ENCODE measurements at regions not wholly inside any gene's neighbourhood (a gene's known extent, or its start where the extent isn't known, plus 50 kb on each side); places are given as distances from the start of the nearest gene placed in this dataset.

DNA sequence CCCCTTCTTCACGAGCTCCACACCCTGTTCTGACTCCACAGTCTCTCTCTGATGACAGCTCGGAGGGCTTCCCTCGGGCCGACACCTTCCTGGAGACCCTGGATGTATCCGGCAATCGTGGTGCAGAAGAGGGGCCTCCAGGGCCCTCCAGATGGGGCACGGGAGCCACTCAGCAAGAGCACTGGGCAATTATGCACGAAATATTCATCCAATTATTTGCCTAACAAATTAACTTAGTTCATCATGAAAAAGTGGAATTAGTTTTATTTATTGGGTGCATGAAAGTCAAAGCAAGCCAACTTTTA is 277.3 kb upstream of the HDAC4 start:
- TF ChIP-seq, protein P1, sequence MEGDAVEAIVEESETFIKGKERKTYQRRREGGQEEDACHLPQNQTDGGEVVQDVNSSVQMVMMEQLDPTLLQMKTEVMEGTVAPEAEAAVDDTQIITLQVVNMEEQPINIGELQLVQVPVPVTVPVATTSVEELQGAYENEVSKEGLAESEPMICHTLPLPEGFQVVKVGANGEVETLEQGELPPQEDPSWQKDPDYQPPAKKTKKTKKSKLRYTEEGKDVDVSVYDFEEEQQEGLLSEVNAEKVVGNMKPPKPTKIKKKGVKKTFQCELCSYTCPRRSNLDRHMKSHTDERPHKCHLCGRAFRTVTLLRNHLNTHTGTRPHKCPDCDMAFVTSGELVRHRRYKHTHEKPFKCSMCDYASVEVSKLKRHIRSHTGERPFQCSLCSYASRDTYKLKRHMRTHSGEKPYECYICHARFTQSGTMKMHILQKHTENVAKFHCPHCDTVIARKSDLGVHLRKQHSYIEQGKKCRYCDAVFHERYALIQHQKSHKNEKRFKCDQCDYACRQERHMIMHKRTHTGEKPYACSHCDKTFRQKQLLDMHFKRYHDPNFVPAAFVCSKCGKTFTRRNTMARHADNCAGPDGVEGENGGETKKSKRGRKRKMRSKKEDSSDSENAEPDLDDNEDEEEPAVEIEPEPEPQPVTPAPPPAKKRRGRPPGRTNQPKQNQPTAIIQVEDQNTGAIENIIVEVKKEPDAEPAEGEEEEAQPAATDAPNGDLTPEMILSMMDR (IDR thresholded peaks at IDR 0.05): no peak
- TF ChIP-seq POLR2A (IDR thresholded peaks at IDR 0.05): no peak

All from testis (tissue), 2 donors.